SK-N-SH (cell line): ENCODE measurements at regions not wholly inside any gene's neighbourhood (a gene's known extent, or its start where the extent isn't known, plus 50 kb on each side); places are given as distances from the start of the nearest gene placed in this dataset.

Experiments
- CTCF ChIA-PET: fragments of 300-600, 350-600 bp; formaldehyde crosslinking; extraction: SDS; loops from one replicate; lab custom pipeline; 2021; lab: Yijun Ruan, JAX
- POLR2A ChIA-PET: fragments of 350-600 bp; sonication (Branson Sonifier 250); formaldehyde crosslinking; extraction: SDS; loops from one replicate; lab custom pipeline; 2020; ENCODE audit warnings: antibody characterized with exemption, inconsistent platforms; lab: Yijun Ruan, JAX
- DNase-seq: peaks from one replicate; pipeline ENCODE4 v3.0.0; 2012
- H2AFZ ChIP-seq: fragments of 200-600 bp; sonication (generic); 2 replicates; pipeline ENCODE4 v1.8.1; 2016; ENCODE audit warnings: antibody characterized with exemption, mild to moderate bottlenecking, low read depth
- H3F3A ChIP-seq: fragments of 200-600 bp; sonication (generic); replicated peaks from 2 replicates; pipeline ENCODE3; 2016; ENCODE audit warnings: antibody characterized with exemption, mild to moderate bottlenecking; ENCODE audit not compliant: insufficient read depth
- H3K27ac ChIP-seq, 2 experiments: fragments of 200-500 bp in 1 of 2; fragments of 200-600 bp in 1 of 2; sonication (Bioruptor generic) in 1 of 2; sonication (generic), shearing (Covaris generic) in 1 of 2; 2 replicates each; pipeline versions ENCODE4 v1.5.1 to v1.6.1; 2014 to 2016; ENCODE audit warnings: low read depth in 2 of 2, inconsistent platforms in 1 of 2, low read length in 1 of 2, mild to moderate bottlenecking in 1 of 2, mixed read lengths in 1 of 2
- H3K27me3 ChIP-seq: fragments of 200-600 bp; sonication (generic), shearing (Covaris generic); 2 replicates; pipeline ENCODE4 v1.6.1; 2016; ENCODE audit warnings: mixed run types; ENCODE audit not compliant: insufficient read depth
- H3K36me3 ChIP-seq, 2 experiments: fragments of 200-500 bp in 1 of 2; fragments of 200-600 bp in 1 of 2; sonication (Bioruptor generic) in 1 of 2; sonication (generic) in 1 of 2; replicated peaks in 1 of 2; 2 replicates each; pipeline versions ENCODE3 to v1.5.1; 2014 to 2016; ENCODE audit warnings: low read length in 1 of 2, mild to moderate bottlenecking in 1 of 2; ENCODE audit not compliant: insufficient read depth in 2 of 2, control insufficient read depth in 1 of 2
- H3K4me1 ChIP-seq, 2 experiments: fragments of 200-500 bp in 1 of 2; fragments of 200-600 bp in 1 of 2; sonication (Bioruptor generic) in 1 of 2; sonication (generic), shearing (Covaris generic) in 1 of 2; 2 replicates each; pipeline versions ENCODE4 v1.5.1 to v1.6.1; 2014 to 2016; ENCODE audit warnings: low read depth in 1 of 2, low read length in 1 of 2, mixed run types in 1 of 2; ENCODE audit not compliant: insufficient read depth in 2 of 2, control insufficient read depth in 1 of 2
- H3K4me2 ChIP-seq: fragments of 200-600 bp; sonication (generic), shearing (Covaris generic); 2 replicates; pipeline ENCODE4 v1.6.1; 2017; ENCODE audit warnings: mixed run types
- H3K4me3 ChIP-seq, 2 experiments: fragments of 200-500 bp in 1 of 2; fragments of 200-600 bp in 1 of 2; sonication (Bioruptor generic) in 1 of 2; sonication (generic), shearing (Covaris generic) in 1 of 2; 2 replicates each; pipeline versions ENCODE4 v1.5.1 to v1.8.1; 2014 to 2016; ENCODE audit warnings: low read depth in 2 of 2, inconsistent platforms in 1 of 2, low read length in 1 of 2, mild to moderate bottlenecking in 1 of 2, mixed read lengths in 1 of 2, moderate library complexity in 1 of 2
- H3K79me2 ChIP-seq: fragments of 200-600 bp; sonication (generic); 2 replicates; pipeline ENCODE4 v1.8.1; 2017; ENCODE audit warnings: mild to moderate bottlenecking; ENCODE audit not compliant: insufficient read depth
- H3K9ac ChIP-seq: fragments of 200-600 bp; sonication (generic); 2 replicates; pipeline ENCODE4 v1.6.1; 2017; ENCODE audit warnings: mixed run types
- H3K9me2 ChIP-seq: fragments of 200-600 bp; sonication (generic); 2 replicates; pipeline ENCODE4 v1.6.1; 2017; ENCODE audit warnings: mixed run types
- H3K9me3 ChIP-seq: fragments of 200-600 bp; sonication (generic); 2 replicates; pipeline ENCODE4 v1.6.1; 2017; ENCODE audit warnings: mixed run types, mild to moderate bottlenecking, moderate library complexity
- H4K20me1 ChIP-seq: fragments of 200-600 bp; sonication (generic); 2 replicates; pipeline ENCODE4 v1.6.1; 2017; ENCODE audit warnings: mild to moderate bottlenecking, mixed run types; ENCODE audit not compliant: insufficient read depth
- CTCF ChIP-seq: fragments of 200-600 bp; sonication (generic); IDR thresholded peaks from 2 replicates; pipeline ENCODE4 v1.6.1; 2017; ENCODE audit warnings: antibody characterized with exemption, mild to moderate bottlenecking, moderate library complexity
- ELF1 ChIP-seq: IDR thresholded peaks from 2 replicates; pipeline ENCODE4 v1.4.0; 2012
- EP300 ChIP-seq, 2 experiments: IDR thresholded peaks; 2 replicates each; pipeline versions ENCODE4 v1.4.0 to v1.6.1; 2012; ENCODE audit warnings: borderline replicate concordance in 1 of 2, low read depth in 1 of 2, low read length in 1 of 2
- EZH2phosphoT487 ChIP-seq: fragments of 200-600 bp; sonication (generic); IDR thresholded peaks from 2 replicates; pipeline ENCODE4 v1.6.1; 2017; ENCODE audit warnings: low read depth, mixed run types, mild to moderate bottlenecking, antibody characterized with exemption, moderate library complexity, borderline replicate concordance
- FOSL2 ChIP-seq: IDR thresholded peaks from 2 replicates; pipeline ENCODE4 v1.4.0; 2012; ENCODE audit warnings: low read depth, mild to moderate bottlenecking, moderate library complexity, borderline replicate concordance
- FOXJ3 ChIP-seq: sonication (generic); formaldehyde crosslinking; IDR thresholded peaks from 2 replicates; pipeline ENCODE4 v1.5.1; 2020; ENCODE audit warnings: mild to moderate bottlenecking, missing genetic modification reagents
- FOXM1 ChIP-seq: IDR thresholded peaks from 2 replicates; pipeline ENCODE4 v1.4.0; 2012; ENCODE audit warnings: low read depth, mild to moderate bottlenecking
- GABPA ChIP-seq: IDR thresholded peaks from 2 replicates; pipeline ENCODE4 v1.4.0; 2012; ENCODE audit warnings: low read depth, mild to moderate bottlenecking
- GATA2 ChIP-seq: sonication (generic); formaldehyde crosslinking; IDR thresholded peaks from 2 replicates; pipeline ENCODE4 v1.5.0; 2020; ENCODE audit warnings: mild to moderate bottlenecking, missing genetic modification reagents
- IRF3 ChIP-seq: fragments of 150-350 bp; IDR thresholded peaks from 2 replicates; pipeline ENCODE4 v1.6.1; 2016; ENCODE audit warnings: mild to moderate bottlenecking, low read depth, low read length
- JUND ChIP-seq: IDR thresholded peaks from 2 replicates; pipeline ENCODE4 v1.4.0; 2012
- MAX ChIP-seq: IDR thresholded peaks from 2 replicates; pipeline ENCODE4 v1.4.0; 2012; ENCODE audit warnings: low read depth
- MEF2A ChIP-seq: IDR thresholded peaks from 2 replicates; pipeline ENCODE4 v1.4.0; 2012; ENCODE audit warnings: low read depth, borderline replicate concordance
- MXI1 ChIP-seq: IDR thresholded peaks from 2 replicates; pipeline ENCODE4 v1.6.1; 2012; ENCODE audit warnings: mild to moderate bottlenecking, low read depth, low read length, improper control_type of control experiment
- NRF1 ChIP-seq: IDR thresholded peaks from 2 replicates; pipeline ENCODE4 v1.6.1; 2012; ENCODE audit warnings: low read depth, mild to moderate bottlenecking, low read length
- POLR2AphosphoS5 ChIP-seq: IDR thresholded peaks from 2 replicates; pipeline ENCODE4 v1.6.1; 2012; ENCODE audit warnings: low read depth, low read length
- RCOR1 ChIP-seq: fragments of 150-350 bp; IDR thresholded peaks from 2 replicates; pipeline ENCODE4 v1.6.1; 2017; ENCODE audit warnings: antibody characterized with exemption, low read length
- RFX5 ChIP-seq: IDR thresholded peaks from 2 replicates; pipeline ENCODE4 v1.6.1; 2012; ENCODE audit warnings: mild to moderate bottlenecking, improper control_type of control experiment, low read length
- RXRA ChIP-seq: IDR thresholded peaks from 2 replicates; pipeline ENCODE4 v1.4.0; 2012; ENCODE audit warnings: low read depth, mild to moderate bottlenecking, borderline replicate concordance
- SIN3A ChIP-seq: IDR thresholded peaks from 2 replicates; pipeline ENCODE4 v1.6.1; 2012; ENCODE audit warnings: low read depth, mild to moderate bottlenecking, low read length, moderate library complexity, borderline replicate concordance
- TAF1 ChIP-seq: IDR thresholded peaks from 2 replicates; pipeline ENCODE4 v1.6.1; 2012; ENCODE audit warnings: low read depth, mild to moderate bottlenecking, low read length, moderate library complexity, borderline replicate concordance
- TCF12 ChIP-seq: IDR thresholded peaks from 2 replicates; pipeline ENCODE4 v1.4.0; 2012
- TEAD4 ChIP-seq: IDR thresholded peaks from 2 replicates; pipeline ENCODE4 v1.4.0; 2012; ENCODE audit warnings: mild to moderate bottlenecking, borderline replicate concordance; ENCODE audit not compliant: insufficient read depth
- USF1 ChIP-seq: IDR thresholded peaks from 2 replicates; pipeline ENCODE4 v1.4.0; 2012; ENCODE audit warnings: low read depth, borderline replicate concordance
- YY1 ChIP-seq: IDR thresholded peaks from 2 replicates; pipeline ENCODE4 v1.4.0; 2012; ENCODE audit warnings: low read depth, mild to moderate bottlenecking
- WGBS: methylation state at CpG from one replicate; pipeline ENCODE4 v1.1.6; 2017; ENCODE audit warnings: low lambda C conversion rate; 5-methylcytosine and 5-hydroxymethylcytosine counted together
- TF ChIP-seq, protein P1 (sequence below): IDR thresholded peaks from 2 replicates; pipeline ENCODE4; 2012

- ChIA-PET CTCF (interaction anchor here (0.6 to 3.9 kb wide), 28 partner anchors 9 to 937 kb away, joined by 3 to 33 read pairs (median 4); partner anchors contain the start of gene ZBTB18), POLR2A (no interaction called here)
- H3K9ac ChIP-seq = peak overlapping the region; percentile 43; the same call in 1 of the 2 replicates
- peaks cover 9 to 12% of the 10 kb centered on the region in 2 experiments for H3K4me1 ChIP-seq
- no peak overlapping the region for H2AFZ ChIP-seq
- peak overlapping the region; percentile 75 for H3K4me2 ChIP-seq
- no peaks in the 10 kb centered on the region for H3K79me2 ChIP-seq
- no peaks in the 10 kb centered on the region for H3K36me3 ChIP-seq
- no peaks in the 10 kb centered on the region for H4K20me1 ChIP-seq
- DNase-seq = no peak
- no peaks in the 10 kb centered on the region for H3K27me3 ChIP-seq
- WGBS = 12% methylated on average over 13 of the region's 13 CpGs
- peaks cover 22% of the 10 kb centered on the region for H3F3A ChIP-seq
- H3K27ac ChIP-seq = peak overlapping the region; percentile 70 to 87
- no peaks in the 10 kb centered on the region for H3K9me3 ChIP-seq
- no peaks in the 10 kb centered on the region for H3K9me2 ChIP-seq
- peak overlapping the region; percentile 33 to 58; a peak in 3 of 4 replicates for H3K4me3 ChIP-seq
- TF ChIP-seq EZH2phosphoT487 (no peak), TEAD4 (0 out of 2 replicates have a peak, but pooled peaks have one; percentile 55), EP300 (IDR thresholded peaks at IDR 0.05; ENCODE audit: borderline replicate concordance in 1 of 2, low read depth in 1 of 2, low read length in 1 of 2) (peak in 1 of 2 experiments; percentile 92; a peak in 2 of 4 replicates), YY1 (no peak), MAX (peak; percentile 49; the same call in 1 of the 2 replicates), GABPA (no peak), USF1 (no peak), NRF1 (no peak), JUND (peak; percentile 89), TCF12 (peak; percentile 91), RCOR1 (no peak), RXRA (0 out of 2 replicates have a peak, but pooled peaks have one; percentile 38), RFX5 (no peak), SIN3A (peak; percentile 16; the same call in 1 of the 2 replicates), GATA2 (CRISPR knock-in tag) (no peak), FOSL2 (peak; percentile 98), CTCF (no peak), TAF1 (peak; percentile 29; the same call in 1 of the 2 replicates), MEF2A (no peak; the same call in 1 of the 2 replicates), POLR2AphosphoS5 (peak; percentile 63; the same call in 1 of the 2 replicates), FOXM1 (peak; percentile 58; the same call in 1 of the 2 replicates), FOXJ3 (CRISPR knock-in tag) (no peak), MXI1 (no peak), ELF1 (no peak), IRF3 (no peak)
- TF ChIP-seq, protein P1, sequence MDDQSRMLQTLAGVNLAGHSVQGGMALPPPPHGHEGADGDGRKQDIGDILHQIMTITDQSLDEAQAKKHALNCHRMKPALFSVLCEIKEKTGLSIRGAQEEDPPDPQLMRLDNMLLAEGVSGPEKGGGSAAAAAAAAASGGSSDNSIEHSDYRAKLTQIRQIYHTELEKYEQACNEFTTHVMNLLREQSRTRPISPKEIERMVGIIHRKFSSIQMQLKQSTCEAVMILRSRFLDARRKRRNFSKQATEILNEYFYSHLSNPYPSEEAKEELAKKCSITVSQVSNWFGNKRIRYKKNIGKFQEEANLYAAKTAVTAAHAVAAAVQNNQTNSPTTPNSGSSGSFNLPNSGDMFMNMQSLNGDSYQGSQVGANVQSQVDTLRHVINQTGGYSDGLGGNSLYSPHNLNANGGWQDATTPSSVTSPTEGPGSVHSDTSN = peak; percentile 71
Measured at GRCh38 chr1:244273845-244274619, 177.7 kb downstream of the ADSS2 start.
